WTC11 (cell line): ENCODE measurements at regions not wholly inside any gene's neighbourhood (a gene's known extent, or its start where the extent isn't known, plus 50 kb on each side); places are given as distances from the start of the nearest gene placed in this dataset.

ENCODE experiments used
- ATAC-seq: fragments of 200-7000 bp; cut with Tn5 transposase; 2 replicates; pipeline ENCODE4 v1.10.0; 2021; ENCODE audit warnings: mild to moderate bottlenecking, moderate library complexity
- CTCF ChIA-PET: fragments of 300-600 bp; sonication (Branson Sonifier 250); formaldehyde crosslinking; loops from one replicate; lab custom pipeline; 2021; ENCODE audit warnings: antibody characterized with exemption; lab: Charles Lee
- POLR2A ChIA-PET: fragments of 350-600 bp; sonication (Branson Sonifier 250); formaldehyde crosslinking; loops from one replicate; lab custom pipeline; 2021; ENCODE audit warnings: antibody characterized with exemption; lab: Charles Lee
- DNase-seq: peaks from one replicate; pipeline ENCODE4 v3.0.0; 2021; ENCODE audit warnings: low spot score
- H3K27ac Mint-ChIP-seq: 2 replicates; pipeline ENCODE4 v1.8.0; 2021; ENCODE audit warnings: mixed read lengths
- H3K27me3 Mint-ChIP-seq: 2 replicates; pipeline ENCODE4 v1.8.0; 2021; ENCODE audit warnings: low read depth, mild to moderate bottlenecking, moderate library complexity, mixed read lengths
- H3K36me3 Mint-ChIP-seq: 2 replicates; pipeline ENCODE4 v1.8.0; 2021; ENCODE audit warnings: mixed read lengths
- H3K4me1 Mint-ChIP-seq: 2 replicates; pipeline ENCODE4 v1.8.0; 2022; ENCODE audit warnings: mixed read lengths
- H3K4me3 Mint-ChIP-seq: 2 replicates; pipeline ENCODE4 v1.8.0; 2021; ENCODE audit warnings: mild to moderate bottlenecking, moderate library complexity, mixed read lengths
- H3K9me3 Mint-ChIP-seq: 2 replicates; pipeline ENCODE4 v1.8.0; 2021; ENCODE audit warnings: mixed read lengths
- ATF3 ChIP-seq: sonication (generic); formaldehyde crosslinking; conservative IDR thresholded peaks from 2 replicates; pipeline ENCODE4 v1.8.1; 2022; ENCODE audit warnings: mild to moderate bottlenecking, missing genetic modification reagents
- CBFB ChIP-seq: sonication (generic); formaldehyde crosslinking; IDR thresholded peaks from 2 replicates; pipeline ENCODE4 v1.8.1; 2022; ENCODE audit warnings: mild to moderate bottlenecking, low read depth, missing genetic modification reagents
- CDX4 ChIP-seq: fragments of 250-450 bp; sonication (Bioruptor Pico); IDR thresholded peaks from 2 replicates; pipeline ENCODE4 v1.9.0; 2021; ENCODE audit warnings: moderate library complexity, mild to moderate bottlenecking, inconsistent platforms, borderline replicate concordance
- EMX1 ChIP-seq: fragments of 250-450 bp; sonication (Bioruptor Pico); IDR thresholded peaks from 2 replicates; pipeline ENCODE4 v1.8.0; 2021; ENCODE audit warnings: mild to moderate bottlenecking
- FOXK1 ChIP-seq: sonication (generic); formaldehyde crosslinking; IDR thresholded peaks from 2 replicates; pipeline ENCODE4 v1.8.0; 2022; ENCODE audit warnings: mild to moderate bottlenecking, moderate library complexity, missing genetic modification reagents
- GABPB1 ChIP-seq: sonication (generic); formaldehyde crosslinking; IDR thresholded peaks from 2 replicates; pipeline ENCODE4 v1.8.1; 2023; ENCODE audit warnings: mild to moderate bottlenecking, missing genetic modification reagents
- GTF2I ChIP-seq: fragments of 250-450 bp; sonication (Bioruptor Pico); conservative IDR thresholded peaks from 2 replicates; pipeline ENCODE4 v1.4.0; 2021; ENCODE audit warnings: mild to moderate bottlenecking
- HMGXB4 ChIP-seq: sonication (generic); formaldehyde crosslinking; IDR thresholded peaks from 2 replicates; pipeline ENCODE4 v1.8.1; 2023; ENCODE audit warnings: mild to moderate bottlenecking, moderate library complexity, missing genetic modification reagents
- IRF2 ChIP-seq: sonication (generic); formaldehyde crosslinking; IDR thresholded peaks from 2 replicates; pipeline ENCODE4 v1.8.0; 2022; ENCODE audit warnings: low read depth, missing genetic modification reagents, borderline replicate concordance
- MYBL2 ChIP-seq: sonication (generic); formaldehyde crosslinking; IDR thresholded peaks from 2 replicates; pipeline ENCODE4 v1.8.1; 2023; ENCODE audit warnings: mild to moderate bottlenecking, moderate library complexity, missing genetic modification reagents
- NFYB ChIP-seq: sonication (generic); formaldehyde crosslinking; conservative IDR thresholded peaks from 2 replicates; pipeline ENCODE4 v1.8.0; 2022; ENCODE audit warnings: low read depth, missing genetic modification reagents
- NR2C2 ChIP-seq: sonication (generic); formaldehyde crosslinking; IDR thresholded peaks from 2 replicates; pipeline ENCODE4 v1.8.0; 2022; ENCODE audit warnings: mild to moderate bottlenecking, missing genetic modification reagents
- RORB ChIP-seq: fragments of 250-450 bp; sonication (Bioruptor Pico); IDR thresholded peaks from 2 replicates; pipeline ENCODE4 v1.9.0; 2021; ENCODE audit warnings: mild to moderate bottlenecking
- SP1 ChIP-seq: sonication (generic); formaldehyde crosslinking; conservative IDR thresholded peaks from 2 replicates; pipeline ENCODE4 v1.8.1; 2022; ENCODE audit warnings: missing genetic modification reagents
- TEAD1 ChIP-seq: sonication (generic); formaldehyde crosslinking; IDR thresholded peaks from 2 replicates; pipeline ENCODE4 v1.8.0; 2022; ENCODE audit warnings: mild to moderate bottlenecking, missing genetic modification reagents
- USF1 ChIP-seq: sonication (generic); formaldehyde crosslinking; IDR thresholded peaks from 2 replicates; pipeline ENCODE4 v1.8.0; 2022; ENCODE audit warnings: mild to moderate bottlenecking, missing genetic modification reagents
- ZNF138 ChIP-seq: sonication (generic); formaldehyde crosslinking; conservative IDR thresholded peaks from 2 replicates; pipeline ENCODE4 v1.8.1; 2022; ENCODE audit warnings: mild to moderate bottlenecking, moderate library complexity, missing genetic modification reagents
- ZNF396 ChIP-seq: fragments of 250-450 bp; sonication (Bioruptor Pico); IDR thresholded peaks from 2 replicates; pipeline ENCODE4 v1.8.0; 2021; ENCODE audit warnings: mild to moderate bottlenecking, moderate library complexity, borderline replicate concordance
- ZNF671 ChIP-seq: fragments of 250-450 bp; sonication (Bioruptor Pico); IDR thresholded peaks from 2 replicates; pipeline ENCODE4 v1.8.0; 2021; ENCODE audit warnings: mild to moderate bottlenecking
- TF ChIP-seq, protein P1 (sequence below): sonication (generic); formaldehyde crosslinking; IDR thresholded peaks from 2 replicates; pipeline ENCODE4 v1.8.1; 2023; ENCODE audit warnings: mild to moderate bottlenecking, missing genetic modification reagents, moderate library complexity

DNA sequence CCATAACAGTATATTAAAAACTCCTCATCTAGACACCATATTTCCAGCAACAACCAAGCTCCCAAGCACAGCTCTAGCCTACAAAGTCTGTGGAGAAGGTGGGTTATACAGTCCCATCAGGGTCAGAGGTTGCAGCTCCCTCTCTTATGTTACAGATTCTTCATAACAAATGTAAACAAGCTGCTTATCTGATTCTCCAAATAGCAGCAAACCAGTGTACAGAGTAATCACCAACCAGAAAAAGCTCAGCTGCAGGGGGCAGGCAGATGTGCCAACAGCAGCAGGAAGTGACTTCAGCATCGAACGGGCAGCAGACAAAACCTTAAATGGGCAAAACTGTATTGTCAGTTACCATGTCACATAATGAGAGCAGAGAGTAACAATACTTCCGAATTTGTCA is 52.9 kb upstream of the NABP1 start:
- ChIA-PET POLR2A (no interaction called here), CTCF (no interaction called here)
- H3K27ac Mint-ChIP-seq: no peak overlapping the region
- H3K36me3 Mint-ChIP-seq: no peaks in the 10 kb centered on the region
- no peaks in the 10 kb centered on the region for H3K4me1 Mint-ChIP-seq
- no peak for DNase-seq
- no peak for TF ChIP-seq RORB
- no peak for TF ChIP-seq FOXK1
- TF ChIP-seq, protein P1, sequence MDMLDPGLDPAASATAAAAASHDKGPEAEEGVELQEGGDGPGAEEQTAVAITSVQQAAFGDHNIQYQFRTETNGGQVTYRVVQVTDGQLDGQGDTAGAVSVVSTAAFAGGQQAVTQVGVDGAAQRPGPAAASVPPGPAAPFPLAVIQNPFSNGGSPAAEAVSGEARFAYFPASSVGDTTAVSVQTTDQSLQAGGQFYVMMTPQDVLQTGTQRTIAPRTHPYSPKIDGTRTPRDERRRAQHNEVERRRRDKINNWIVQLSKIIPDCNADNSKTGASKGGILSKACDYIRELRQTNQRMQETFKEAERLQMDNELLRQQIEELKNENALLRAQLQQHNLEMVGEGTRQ (CRISPR knock-in tag): no peak
- TF ChIP-seq GABPB1 (CRISPR knock-in tag): peak; percentile 54; the same call in 1 of the 2 replicates
- no peak for TF ChIP-seq TEAD1
- no peaks in the 10 kb centered on the region for H3K27me3 Mint-ChIP-seq
- no peak overlapping the region for H3K4me3 Mint-ChIP-seq
- no peaks in the 10 kb centered on the region for H3K9me3 Mint-ChIP-seq
- no peak for ATAC-seq

GRCh38 chr2:191625446-191625845 is 52.5 kb upstream of the NABP1 start:
- Mint-ChIP-seq H3K9me3 (no peaks in the 10 kb centered on the region), H3K4me3 (no peak overlapping the region), H3K36me3 (no peaks in the 10 kb centered on the region), H3K27ac (no peak overlapping the region), H3K27me3 (no peaks in the 10 kb centered on the region), H3K4me1 (no peaks in the 10 kb centered on the region)
- DNase-seq (no peak), ATAC-seq (no peak)
- POLR2A ChIA-PET: no interaction called here
- no peak for TF ChIP-seq ZNF138 (CRISPR knock-in tag)
- no peak for TF ChIP-seq MYBL2 (CRISPR knock-in tag)
- TF ChIP-seq GTF2I (CRISPR knock-in tag): no peak
- TF ChIP-seq CBFB (CRISPR knock-in tag): no peak
- TF ChIP-seq USF1: no peak
- TF ChIP-seq EMX1 (CRISPR knock-in tag): no peak
- TF ChIP-seq ATF3: no peak
- no peak for TF ChIP-seq HMGXB4 (CRISPR knock-in tag)
- no peak for TF ChIP-seq IRF2 (CRISPR knock-in tag)
- no peak for TF ChIP-seq GABPB1 (CRISPR knock-in tag)
- TF ChIP-seq NR2C2 (CRISPR knock-in tag): no peak
- TF ChIP-seq NFYB (CRISPR knock-in tag): no peak
- TF ChIP-seq ZNF396: no peak
- TF ChIP-seq TEAD1: no peak
- no peak for TF ChIP-seq CDX4 (CRISPR knock-in tag)
- no peak for TF ChIP-seq SP1
- CTCF ChIA-PET: no interaction called here

DNA sequence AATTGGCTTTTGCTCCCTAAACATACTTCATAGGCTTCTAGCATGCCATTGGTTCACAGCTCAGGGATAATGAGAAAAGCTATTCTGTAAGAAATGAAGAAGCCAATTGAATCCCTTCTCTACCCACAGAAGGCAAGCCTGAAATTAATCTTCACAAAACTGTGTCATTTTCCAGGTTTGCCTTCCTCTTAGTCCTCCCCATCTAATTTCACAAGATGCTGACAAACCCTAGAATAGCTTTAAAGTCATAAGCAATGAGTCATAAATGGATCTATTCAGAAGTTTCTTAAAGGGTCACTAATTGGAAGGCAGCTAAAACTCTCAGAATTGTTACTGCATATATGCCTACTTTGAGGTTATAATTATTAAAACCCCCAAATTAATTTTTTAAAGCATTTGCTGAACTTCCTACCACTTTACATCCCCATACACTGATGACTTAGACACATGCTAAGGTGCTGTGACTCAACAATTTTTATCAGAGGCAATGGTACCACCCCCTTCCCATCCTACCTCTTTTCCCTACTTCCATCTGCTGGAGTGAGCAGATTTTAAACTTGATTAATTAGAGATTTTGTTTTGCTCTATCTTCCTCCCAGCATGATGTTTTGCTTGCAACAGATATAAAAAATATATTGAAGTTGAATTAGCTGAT is 51.3 kb upstream of the NABP1 start:
- no peak for TF ChIP-seq ZNF671 (CRISPR knock-in tag)
- no peak for ATAC-seq
- POLR2A ChIA-PET: no interaction called here
- CTCF ChIA-PET: no interaction called here
- Mint-ChIP-seq H3K36me3 (no peaks in the 10 kb centered on the region), H3K4me3 (no peak overlapping the region), H3K27ac (no peak overlapping the region), H3K27me3 (no peaks in the 10 kb centered on the region), H3K4me1 (no peaks in the 10 kb centered on the region), H3K9me3 (no peaks in the 10 kb centered on the region)
- DNase-seq: no peak
